ENCODE measurements at regions not wholly inside any gene's neighbourhood (a gene's known extent, or its start where the extent isn't known, plus 50 kb on each side); places are given as distances from the start of the nearest gene placed in this dataset.

- no peak for DNase-seq
These were observed 423.5 kb downstream of the TUSC7 start for GRCh38 chr3:117133066-117133465.

GRCh38 chr3:117135207-117135606 is 425.6 kb downstream of the TUSC7 start:
- no peak for DNase-seq

- no peak for DNase-seq
These were observed 426.4 kb downstream of the TUSC7 start for GRCh38 chr3:117136003-117136402.

- DNase-seq = no peak
These were observed 427.5 kb downstream of the TUSC7 start for GRCh38 chr3:117137065-117137464.

DNA sequence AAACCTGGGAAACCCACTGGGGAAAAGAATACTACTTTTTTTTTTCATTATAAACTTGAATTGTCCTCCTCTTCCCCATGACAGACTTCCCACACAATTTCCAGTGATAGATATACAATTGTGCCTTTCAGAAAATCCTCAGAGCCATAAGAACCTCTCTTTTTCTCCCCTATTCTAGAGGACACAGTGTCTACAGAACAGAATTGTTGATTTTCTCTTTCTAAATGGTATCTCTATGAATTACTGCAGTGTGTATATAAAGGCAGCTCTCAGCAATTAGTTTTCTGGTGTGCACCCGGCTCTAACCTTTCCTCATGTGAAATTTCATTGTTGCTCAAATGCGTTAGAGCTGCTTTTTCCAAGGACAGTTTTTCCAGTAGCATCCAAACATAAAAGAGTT is 430.1 kb downstream of the TUSC7 start:
- no peak for DNase-seq

DNA sequence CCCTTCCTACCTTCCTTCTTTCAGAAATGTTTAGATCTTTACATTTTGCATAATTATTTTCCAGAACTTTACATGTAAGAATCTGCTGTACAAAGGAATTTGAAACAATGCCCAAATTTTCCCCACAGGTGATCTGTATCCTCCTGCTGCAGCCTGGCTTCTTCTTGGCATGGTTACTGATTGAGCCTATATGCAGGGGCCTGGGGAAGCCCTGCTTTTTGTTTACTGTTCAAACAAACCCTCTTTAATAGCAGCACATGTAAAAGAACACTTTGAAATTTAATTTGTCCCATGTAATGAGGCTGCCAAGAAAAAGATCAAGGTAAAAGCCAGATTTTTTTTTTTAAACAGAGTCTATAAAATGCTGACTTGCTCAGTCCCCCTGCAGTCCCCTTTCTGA is 432.2 kb downstream of the TUSC7 start:
- no peak for DNase-seq

- no peak for DNase-seq
These were observed 435.3 kb downstream of the TUSC7 start for GRCh38 chr3:117144853-117145252.

DNA sequence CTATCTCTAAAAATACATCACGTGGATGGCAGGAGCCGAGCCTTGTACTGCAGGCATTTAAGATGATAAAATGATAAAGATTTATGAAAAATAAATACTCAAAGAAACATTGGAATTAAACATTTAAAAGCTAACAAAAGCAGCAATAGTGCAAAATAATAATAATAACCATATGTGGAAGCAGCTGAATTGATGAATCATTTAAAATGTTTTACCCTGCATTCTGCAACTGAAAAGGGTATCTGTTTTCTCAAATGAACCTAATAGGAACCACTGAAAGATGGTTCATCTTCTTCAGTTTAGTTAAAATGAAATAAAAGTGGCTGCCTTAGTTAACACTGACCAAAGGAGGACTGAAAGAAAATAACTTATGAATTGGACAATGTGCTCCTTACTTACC is 436.1 kb downstream of the TUSC7 start:
- no peak for DNase-seq

GRCh38 chr3:117146571-117146970 is 437.0 kb downstream of the TUSC7 start:
- DNase-seq = no peak

GRCh38 chr3:117149584-117149983 is 440.0 kb downstream of the TUSC7 start:
- no peak for DNase-seq

GRCh38 chr3:117150628-117151027 is 441.0 kb downstream of the TUSC7 start:
- DNase-seq = no peak

- DNase-seq = no peak
These were observed 450.6 kb downstream of the TUSC7 start for GRCh38 chr3:117160176-117160575.

- DNase-seq = no peak
These were observed 452.2 kb downstream of the TUSC7 start for GRCh38 chr3:117161816-117162215.

DNA sequence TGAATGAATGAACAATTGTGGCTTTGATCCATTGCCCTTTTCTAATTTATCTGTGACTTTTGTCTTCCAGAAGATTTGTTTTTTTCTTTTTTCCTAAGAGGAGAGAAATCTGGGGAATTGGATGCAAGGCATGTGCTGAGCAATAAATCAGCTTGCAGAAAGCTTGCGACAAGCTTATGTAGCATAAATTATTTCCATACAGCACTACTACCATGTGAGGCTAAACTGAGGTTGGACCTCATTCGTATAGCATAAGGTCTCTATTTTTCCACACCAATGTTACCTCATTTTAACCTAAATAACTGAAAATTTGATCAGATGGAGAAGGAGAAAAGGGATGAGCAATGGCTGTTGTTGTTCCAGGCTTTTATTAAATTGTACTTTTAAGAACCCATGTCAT is 455.6 kb downstream of the TUSC7 start:
- no peak for DNase-seq

GRCh38 chr3:117165601-117166051 is 456.0 kb downstream of the TUSC7 start:
- DNase-seq = no peak

DNA sequence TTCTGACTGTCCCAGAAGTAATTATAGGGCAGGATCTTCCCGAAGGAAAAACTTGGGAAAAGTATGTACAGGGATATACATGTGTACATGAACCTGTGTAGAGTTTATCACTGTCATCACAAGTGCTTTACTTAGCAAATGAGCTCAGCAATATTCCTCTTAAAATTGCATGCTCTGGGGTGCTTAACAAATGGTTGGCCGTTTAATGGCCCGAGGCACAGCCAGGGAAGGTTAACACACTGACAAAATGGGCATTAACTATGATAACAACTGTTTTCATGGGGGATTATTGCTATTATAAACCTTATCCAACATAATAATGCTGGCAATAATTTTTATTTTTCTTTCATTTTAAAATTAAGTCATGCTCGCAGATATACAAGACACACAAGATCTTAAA is 459.3 kb downstream of the TUSC7 start:
- DNase-seq = no peak

DNA sequence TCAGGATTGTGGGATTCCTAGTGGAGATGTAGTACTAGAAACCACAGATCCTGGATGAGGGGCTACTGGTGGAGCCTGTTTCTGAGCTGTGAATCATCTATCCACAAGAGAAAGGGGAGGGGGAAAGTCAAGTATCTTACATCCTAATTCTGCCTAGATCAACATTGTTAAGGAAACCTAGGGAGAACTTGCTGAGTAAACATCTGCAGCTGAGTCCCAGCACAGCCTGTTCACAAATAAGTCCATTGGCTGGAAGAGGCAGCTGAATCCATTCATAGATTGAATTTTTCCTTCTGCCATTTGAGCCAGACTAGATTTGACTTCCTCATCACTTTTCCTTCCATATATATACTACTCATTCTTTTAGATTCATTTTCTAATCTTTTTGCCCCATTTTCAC is 460.5 kb downstream of the TUSC7 start:
- no peak for DNase-seq

- DNase-seq = no peak
These were observed 461.5 kb downstream of the TUSC7 start for GRCh38 chr3:117171124-117171523.

- DNase-seq = no peak
These were observed 462.8 kb downstream of the TUSC7 start for GRCh38 chr3:117172426-117172825.

DNA sequence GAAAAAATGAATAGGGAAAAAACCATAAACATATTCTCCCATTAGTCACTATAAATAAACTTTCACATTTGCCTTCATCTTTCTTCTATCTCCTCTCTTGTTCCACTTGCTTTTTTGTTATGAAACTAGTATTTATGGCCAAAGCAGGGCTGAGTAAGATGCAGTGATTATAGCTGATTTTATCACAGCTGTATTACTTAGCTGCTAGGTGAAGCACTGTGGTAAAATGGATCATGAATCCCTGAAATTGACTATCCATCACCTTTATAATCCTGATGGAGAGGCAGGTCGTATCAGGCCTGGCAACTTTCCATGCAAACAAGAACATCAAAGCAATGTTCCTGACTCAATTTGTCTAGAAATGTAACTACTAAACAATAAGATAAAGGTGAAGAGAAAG is 471.6 kb downstream of the TUSC7 start:
- DNase-seq = no peak

- no peak for DNase-seq
These were observed 475.0 kb downstream of the TUSC7 start for GRCh38 chr3:117184574-117184973.

GRCh38 chr3:117191245-117191644 is 481.7 kb downstream of the TUSC7 start:
- no peak for DNase-seq

- no peak for DNase-seq
These were observed 483.3 kb downstream of the TUSC7 start for GRCh38 chr3:117192888-117193287.

DNA sequence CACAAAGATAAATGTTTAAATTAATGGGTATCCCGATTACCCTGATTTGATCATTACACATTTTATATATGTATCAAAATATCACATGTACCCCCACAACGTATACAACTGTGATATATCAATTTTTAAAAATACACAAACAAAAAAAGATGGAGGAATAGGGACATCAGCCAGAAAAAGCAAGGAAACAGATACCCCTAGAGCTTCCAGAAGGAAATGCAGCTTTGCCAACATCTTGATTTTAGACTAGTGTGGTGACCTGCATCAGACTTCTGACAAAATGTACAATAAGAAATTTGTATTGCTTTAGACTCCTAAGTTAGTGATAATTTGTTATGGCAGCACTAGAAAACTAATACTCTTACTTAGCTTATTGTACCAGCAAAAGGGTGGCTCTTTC is 483.8 kb downstream of the TUSC7 start:
- no peak for DNase-seq

DNA sequence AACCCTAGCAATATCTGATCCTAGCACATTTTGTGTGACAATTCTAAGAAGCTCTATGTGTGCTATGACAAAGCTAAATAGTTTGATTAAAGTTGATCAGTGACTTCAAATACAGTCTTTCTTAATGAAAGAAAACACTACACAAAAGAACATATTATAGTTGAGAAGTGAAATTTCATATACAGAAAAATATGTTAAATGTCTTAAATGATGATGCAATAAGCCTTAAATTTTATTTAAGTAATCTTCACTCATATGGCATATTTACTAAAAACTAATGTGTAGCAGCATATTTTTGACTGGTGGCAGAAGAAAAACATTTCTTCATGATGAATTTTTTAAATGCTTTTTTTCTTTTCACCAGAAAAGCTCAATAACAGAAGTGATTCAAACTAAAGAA is 485.5 kb downstream of the TUSC7 start:
- DNase-seq = no peak

GRCh38 chr3:117200962-117201361 is 491.4 kb downstream of the TUSC7 start:
- DNase-seq = no peak

Data from KG1 (cell line).